SK-N-SH treated with all-trans-retinoic acid at 6 μM for 48 hours (cell line): ENCODE measurements at regions not wholly inside any gene's neighbourhood (a gene's known extent, or its start where the extent isn't known, plus 50 kb on each side); places are given as distances from the start of the nearest gene placed in this dataset.

Experiments used
- ATAC-seq: fragments of 200-7000 bp; cut with Tn5 transposase; 3 replicates; pipeline ENCODE4 v1.9.1; 2020; ENCODE audit warnings: mild to moderate bottlenecking, moderate library complexity
- ARNTL ChIP-seq: fragments of 450-650 bp; formaldehyde crosslinking; IDR thresholded peaks from 2 replicates; pipeline ENCODE4 v1.5.0; 2020; ENCODE audit warnings: low read depth, mild to moderate bottlenecking, moderate library complexity, borderline replicate concordance
- CREB5 ChIP-seq: fragments of 250-450 bp; sonication (Bioruptor Pico); IDR thresholded peaks from 2 replicates; pipeline ENCODE4 v1.5.1; 2020; ENCODE audit warnings: low read depth, mild to moderate bottlenecking, moderate library complexity
- ESRRG ChIP-seq: fragments of 250-450 bp; sonication (Bioruptor Pico); IDR thresholded peaks from 2 replicates; pipeline ENCODE4 v1.6.1; 2021; ENCODE audit warnings: mild to moderate bottlenecking
- GLIS3 ChIP-seq: fragments of 250-450 bp; sonication (Bioruptor Pico); IDR thresholded peaks from 2 replicates; pipeline ENCODE4 v1.5.0; 2020; ENCODE audit warnings: mild to moderate bottlenecking, moderate library complexity
- ISL1 ChIP-seq: fragments of 250-450 bp; sonication (Bioruptor Pico); IDR thresholded peaks from 2 replicates; pipeline ENCODE4 v2.1.2; 2022; ENCODE audit warnings: mild to moderate bottlenecking, moderate library complexity
- OSR1 ChIP-seq: fragments of 250-450 bp; sonication (Bioruptor Pico); IDR thresholded peaks from 2 replicates; pipeline ENCODE4 v1.8.0; 2022; ENCODE audit warnings: moderate library complexity, mild to moderate bottlenecking, inconsistent platforms
- POU6F1 ChIP-seq: fragments of 250-450 bp; sonication (Bioruptor Pico); IDR thresholded peaks from 2 replicates; pipeline ENCODE4 v1.8.0; 2021; ENCODE audit warnings: low read depth, mild to moderate bottlenecking, moderate library complexity, borderline replicate concordance
- PPARA ChIP-seq: fragments of 250-450 bp; sonication (Bioruptor Pico); IDR thresholded peaks from 2 replicates; pipeline ENCODE4 v1.5.0; 2020; ENCODE audit warnings: mild to moderate bottlenecking, borderline replicate concordance
- RARB ChIP-seq: fragments of 250-450 bp; sonication (Bioruptor Pico); IDR thresholded peaks from 2 replicates; pipeline ENCODE4 v1.8.0; 2021; ENCODE audit warnings: mild to moderate bottlenecking, moderate library complexity
- SNAI2 ChIP-seq: fragments of 250-450 bp; sonication (Bioruptor Pico); IDR thresholded peaks from 2 replicates; pipeline ENCODE4 v1.5.0; 2020; ENCODE audit warnings: mild to moderate bottlenecking, moderate library complexity
- TCF4 ChIP-seq: fragments of 250-450 bp; sonication (Bioruptor Pico); IDR thresholded peaks from 2 replicates; pipeline ENCODE4 v1.8.0; 2021; ENCODE audit warnings: mild to moderate bottlenecking, moderate library complexity, borderline replicate concordance
- TOX ChIP-seq: fragments of 250-450 bp; sonication (Bioruptor Pico); IDR thresholded peaks from 2 replicates; pipeline ENCODE4 v1.8.0; 2021; ENCODE audit warnings: mild to moderate bottlenecking, moderate library complexity, borderline replicate concordance
- TSHZ2 ChIP-seq: fragments of 250-450 bp; sonication (Bioruptor Pico); IDR thresholded peaks from 2 replicates; pipeline ENCODE4 v1.5.0; 2020; ENCODE audit warnings: mild to moderate bottlenecking, moderate library complexity
- ZC3H10 ChIP-seq: fragments of 250-450 bp; sonication (Bioruptor Pico); IDR thresholded peaks from 2 replicates; pipeline ENCODE4 v1.5.1; 2021; ENCODE audit warnings: mild to moderate bottlenecking, moderate library complexity
- ZFP3 ChIP-seq: fragments of 250-450 bp; sonication (Bioruptor Pico); IDR thresholded peaks from 2 replicates; pipeline ENCODE4 v1.5.0; 2020; ENCODE audit warnings: mild to moderate bottlenecking, moderate library complexity
- ZFP30 ChIP-seq: fragments of 450-650 bp; formaldehyde crosslinking; IDR thresholded peaks from 2 replicates; pipeline ENCODE4 v1.5.0; 2022; ENCODE audit warnings: mild to moderate bottlenecking, moderate library complexity
- ZNF565 ChIP-seq: fragments of 450-650 bp; formaldehyde crosslinking; conservative IDR thresholded peaks from 2 replicates; pipeline ENCODE4 v1.5.0; 2020; ENCODE audit warnings: low read depth, mild to moderate bottlenecking, moderate library complexity
- ZNF70 ChIP-seq: fragments of 450-650 bp; formaldehyde crosslinking; IDR thresholded peaks from 2 replicates; pipeline ENCODE4 v1.5.0; 2020; ENCODE audit warnings: mild to moderate bottlenecking, moderate library complexity
- ZNF8 ChIP-seq: fragments of 450-650 bp; formaldehyde crosslinking; IDR thresholded peaks from 2 replicates; pipeline ENCODE4 v1.5.0; 2020; ENCODE audit warnings: mild to moderate bottlenecking, moderate library complexity

GRCh38 chr12:40598073-40598472 is 94.2 kb upstream of the CNTN1 start (continued):
- TF ChIP-seq ZNF565 (CRISPR knock-in tag) (no peak), ZC3H10 (CRISPR knock-in tag) (no peak), ZFP3 (CRISPR knock-in tag) (no peak), GLIS3 (CRISPR knock-in tag) (no peak), RARB (no peak), OSR1 (CRISPR knock-in tag) (no peak), ARNTL (CRISPR knock-in tag) (no peak)

GRCh38 chr12:40602562-40602961 is 89.7 kb upstream of the CNTN1 start:
- no peak for TF ChIP-seq ZFP30 (CRISPR knock-in tag)
- TF ChIP-seq POU6F1 (CRISPR knock-in tag) = no peak
- no peak for TF ChIP-seq TCF4 (CRISPR knock-in tag)
- no peak for TF ChIP-seq ISL1 (CRISPR knock-in tag)
- TF ChIP-seq ARNTL (CRISPR knock-in tag) = no peak
- no peak for ATAC-seq

- no peak for TF ChIP-seq ZNF70 (CRISPR knock-in tag)
- no peak for TF ChIP-seq PPARA
- TF ChIP-seq TCF4 (CRISPR knock-in tag) = no peak
- no peak for TF ChIP-seq ZFP3 (CRISPR knock-in tag)
- TF ChIP-seq ESRRG (CRISPR knock-in tag) = no peak
- no peak for TF ChIP-seq ZNF565 (CRISPR knock-in tag)
- no peak for TF ChIP-seq ZFP30 (CRISPR knock-in tag)
- no peak for TF ChIP-seq POU6F1 (CRISPR knock-in tag)
- ATAC-seq = no peak
Observed at GRCh38 chr12:40614923-40615322, 77.3 kb upstream of the CNTN1 start.

- no peak for ATAC-seq
- TF ChIP-seq ZC3H10 (CRISPR knock-in tag) = no peak
- TF ChIP-seq OSR1 (CRISPR knock-in tag) = no peak
- no peak for TF ChIP-seq TOX (CRISPR knock-in tag)
- no peak for TF ChIP-seq ZNF565 (CRISPR knock-in tag)
Observed at GRCh38 chr12:40615590-40615989, 76.6 kb upstream of the CNTN1 start.

GRCh38 chr12:40616383-40616915 is 75.8 kb upstream of the CNTN1 start:
- ATAC-seq = no peak
- TF ChIP-seq ZFP3 (CRISPR knock-in tag) (no peak), RARB (no peak), CREB5 (CRISPR knock-in tag) (no peak), TOX (CRISPR knock-in tag) (no peak), SNAI2 (no peak), ISL1 (CRISPR knock-in tag) (no peak), GLIS3 (CRISPR knock-in tag) (no peak), TSHZ2 (CRISPR knock-in tag) (no peak), ZFP30 (CRISPR knock-in tag) (no peak), TCF4 (CRISPR knock-in tag) (no peak), POU6F1 (CRISPR knock-in tag) (no peak), ESRRG (CRISPR knock-in tag) (no peak), ZNF70 (CRISPR knock-in tag) (no peak), ZNF8 (no peak)
- TF ChIP-seq, all 23 proteins: peak for 0
